VCaP (cell line): ENCODE measurements at regions not wholly inside any gene's neighbourhood (a gene's known extent, or its start where the extent isn't known, plus 50 kb on each side); places are given as distances from the start of the nearest gene placed in this dataset.

Experiments used
- H3K27ac ChIP-seq: fragments of 450-650 bp; 2 replicates; pipeline ENCODE4 v1.5.1; 2017
- TF ChIP-seq, protein P1 (sequence below): fragments of 450-650 bp; conservative IDR thresholded peaks from 2 replicates; pipeline ENCODE4 v1.5.1; 2017; ENCODE audit warnings: mild to moderate bottlenecking, moderate library complexity

DNA sequence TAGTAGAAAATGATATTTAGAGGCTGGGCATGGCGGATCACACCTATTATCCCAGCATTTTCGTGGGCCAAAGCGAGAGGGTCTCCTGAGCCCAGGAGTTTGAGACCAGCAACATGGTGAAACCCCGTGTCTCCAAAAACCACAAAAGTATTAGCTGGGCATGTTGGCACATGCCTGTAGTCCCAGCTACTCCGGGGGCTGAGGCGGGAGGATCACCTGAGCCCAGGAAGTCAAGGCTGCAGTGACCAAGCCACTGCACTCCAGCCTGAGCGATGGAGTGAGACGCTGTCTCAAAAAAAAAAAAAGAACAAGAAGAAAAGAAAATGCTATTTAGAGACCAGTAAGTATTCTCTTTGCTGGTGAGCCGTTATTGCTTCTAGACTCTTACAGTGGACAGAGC, 79.2 kb upstream of the MDM1 start:
- no peak overlapping the region for H3K27ac ChIP-seq
- TF ChIP-seq, protein P1, sequence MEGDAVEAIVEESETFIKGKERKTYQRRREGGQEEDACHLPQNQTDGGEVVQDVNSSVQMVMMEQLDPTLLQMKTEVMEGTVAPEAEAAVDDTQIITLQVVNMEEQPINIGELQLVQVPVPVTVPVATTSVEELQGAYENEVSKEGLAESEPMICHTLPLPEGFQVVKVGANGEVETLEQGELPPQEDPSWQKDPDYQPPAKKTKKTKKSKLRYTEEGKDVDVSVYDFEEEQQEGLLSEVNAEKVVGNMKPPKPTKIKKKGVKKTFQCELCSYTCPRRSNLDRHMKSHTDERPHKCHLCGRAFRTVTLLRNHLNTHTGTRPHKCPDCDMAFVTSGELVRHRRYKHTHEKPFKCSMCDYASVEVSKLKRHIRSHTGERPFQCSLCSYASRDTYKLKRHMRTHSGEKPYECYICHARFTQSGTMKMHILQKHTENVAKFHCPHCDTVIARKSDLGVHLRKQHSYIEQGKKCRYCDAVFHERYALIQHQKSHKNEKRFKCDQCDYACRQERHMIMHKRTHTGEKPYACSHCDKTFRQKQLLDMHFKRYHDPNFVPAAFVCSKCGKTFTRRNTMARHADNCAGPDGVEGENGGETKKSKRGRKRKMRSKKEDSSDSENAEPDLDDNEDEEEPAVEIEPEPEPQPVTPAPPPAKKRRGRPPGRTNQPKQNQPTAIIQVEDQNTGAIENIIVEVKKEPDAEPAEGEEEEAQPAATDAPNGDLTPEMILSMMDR = no peak

GRCh38 chr12:68414988-68415387, 82.8 kb upstream of the MDM1 start:
- TF ChIP-seq, protein P1 = no peak
- no peak overlapping the region for H3K27ac ChIP-seq

DNA sequence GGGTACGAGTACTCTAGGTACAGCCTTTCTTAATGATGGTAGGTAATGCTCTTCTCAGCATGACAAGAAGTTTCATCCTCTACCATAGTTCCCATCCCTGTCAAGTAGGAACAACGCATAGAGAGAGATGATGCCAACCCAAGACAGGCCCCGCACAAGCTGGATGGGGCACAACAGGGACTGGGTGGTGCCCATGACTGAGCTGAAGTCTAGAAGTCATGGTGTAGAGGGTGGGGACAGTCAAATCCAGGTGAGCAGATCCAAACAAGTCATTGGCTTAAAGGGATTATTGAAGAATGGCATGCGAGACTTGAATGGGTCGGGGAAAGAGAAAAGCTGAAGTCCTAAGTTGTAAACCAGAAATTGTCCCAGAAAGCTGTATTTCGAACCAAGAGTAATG, 84.2 kb upstream of the MDM1 start:
- H3K27ac ChIP-seq = no peak overlapping the region
- TF ChIP-seq, protein P1 = no peak

- H3K27ac ChIP-seq = no peak overlapping the region
- TF ChIP-seq, protein P1 = no peak
These were observed 84.7 kb upstream of the MDM1 start for GRCh38 chr12:68416826-68417225.

DNA sequence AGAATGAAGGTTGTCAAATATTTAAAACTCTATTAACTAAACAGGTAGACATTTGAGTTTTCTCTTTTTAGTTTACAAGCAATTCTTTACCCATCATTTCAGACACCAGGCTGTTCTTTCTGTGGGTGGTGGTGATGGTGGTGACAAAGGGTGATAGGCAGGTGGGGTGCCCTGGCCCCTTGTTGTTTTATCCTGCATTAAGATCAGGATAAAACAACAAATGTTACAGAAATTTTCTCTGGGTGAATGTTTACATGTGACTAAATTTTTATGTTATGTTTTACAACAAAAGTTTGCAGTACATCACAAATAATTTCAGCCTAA, 85.9 kb upstream of the MDM1 start:
- H3K27ac ChIP-seq = no peak overlapping the region
- TF ChIP-seq, protein P1 = no peak

DNA sequence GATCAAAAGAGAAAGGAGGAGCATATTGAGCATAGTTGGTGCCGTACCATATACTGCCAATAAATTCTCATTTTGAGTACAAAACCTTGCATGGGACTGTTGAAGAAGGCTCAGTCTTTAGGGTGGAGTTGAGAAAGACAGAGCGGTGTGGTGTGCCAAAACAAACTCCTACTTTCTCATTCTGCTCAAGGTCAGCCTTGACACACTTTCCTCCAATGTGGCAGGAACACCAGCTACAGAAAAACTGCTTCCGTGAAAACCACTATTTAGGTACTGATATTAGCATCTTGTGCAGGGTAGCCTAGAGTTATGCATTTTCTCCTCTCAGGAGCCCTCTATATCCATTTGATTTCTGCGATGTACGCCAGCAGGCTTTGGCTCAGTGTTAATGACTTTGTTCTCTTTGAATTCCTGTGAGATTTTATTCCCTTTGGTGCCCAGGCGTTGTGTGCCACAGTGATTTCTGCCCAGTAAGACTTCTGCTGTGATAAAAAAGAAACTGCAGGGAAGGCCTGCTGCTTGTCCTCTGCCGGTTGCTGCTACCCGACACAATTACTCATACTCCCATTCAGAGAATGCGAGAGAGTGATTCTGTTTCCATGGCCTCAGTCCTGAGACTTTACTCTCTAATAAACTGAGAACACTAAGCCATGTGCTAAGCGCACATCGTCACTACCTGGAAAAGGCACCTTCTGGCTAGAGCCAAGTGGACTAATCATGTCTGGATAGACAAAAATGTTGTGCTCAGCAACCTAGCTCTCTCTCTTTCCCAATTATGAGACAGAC, 88.3 kb upstream of the MDM1 start:
- TF ChIP-seq, protein P1 = no peak
- no peak overlapping the region for H3K27ac ChIP-seq

DNA sequence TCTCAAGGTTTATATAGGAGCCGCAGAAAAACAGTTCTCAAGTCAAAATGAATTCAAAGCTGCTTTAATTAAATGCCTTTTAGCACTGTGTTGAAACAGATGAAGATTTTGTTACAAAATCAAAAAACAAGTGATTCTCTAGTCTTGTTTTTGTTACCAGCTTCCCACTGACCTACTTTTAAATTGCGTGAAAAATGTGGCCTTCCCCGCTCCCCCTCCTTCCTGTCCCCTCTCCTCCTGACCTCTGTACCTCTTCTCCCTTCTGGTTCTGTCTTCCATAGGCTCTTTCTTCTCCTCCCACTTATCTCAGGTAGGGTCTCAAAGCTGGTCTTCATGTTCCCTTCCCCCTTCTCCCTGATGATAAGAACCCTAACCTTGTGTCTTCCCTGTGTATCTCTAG, 90.0 kb upstream of the MDM1 start:
- no peak overlapping the region for H3K27ac ChIP-seq
- TF ChIP-seq, protein P1 = no peak
